Osteoblast (primary cell): ENCODE measurements at regions not wholly inside any gene's neighbourhood (a gene's known extent, or its start where the extent isn't known, plus 50 kb on each side); places are given as distances from the start of the nearest gene placed in this dataset.

Source experiments
- DNase-seq: peaks from one replicate; pipeline ENCODE4 v3.0.0; 2011; ENCODE audit warnings: low spot score, mixed read lengths; ENCODE audit not compliant: insufficient read length; ENCODE audit errors: missing footprints
- H2AFZ ChIP-seq: 2 replicates; pipeline ENCODE4 v1.6.0; 2011; ENCODE audit warnings: mild to moderate bottlenecking, low read length
- H3K27ac ChIP-seq: 2 replicates; pipeline ENCODE4 v1.5.1; 2011; ENCODE audit warnings: mild to moderate bottlenecking, low read depth, low read length, moderate library complexity
- H3K27me3 ChIP-seq: 2 replicates; pipeline ENCODE4 v1.6.0; 2012; ENCODE audit warnings: mild to moderate bottlenecking, control low read depth, inconsistent platforms, low read length, moderate library complexity; ENCODE audit not compliant: insufficient read depth
- H3K36me3 ChIP-seq: 2 replicates; pipeline ENCODE4 v1.5.1; 2011; ENCODE audit warnings: mild to moderate bottlenecking, low read length, control low read depth, moderate library complexity; ENCODE audit not compliant: insufficient read depth
- H3K4me1 ChIP-seq: 2 replicates; pipeline ENCODE4 v1.5.1; 2011; ENCODE audit warnings: mild to moderate bottlenecking, low read length, control low read depth, moderate library complexity; ENCODE audit not compliant: insufficient read depth
- H3K4me2 ChIP-seq: 2 replicates; pipeline ENCODE4 v1.6.0; 2011; ENCODE audit warnings: mild to moderate bottlenecking, low read length; ENCODE audit not compliant: insufficient read depth
- H3K4me3 ChIP-seq: fragments of 200-600 bp; sonication (generic); 3 replicates; pipeline ENCODE4 v1.5.1; 2012; ENCODE audit warnings: mild to moderate bottlenecking, low read length, inconsistent platforms; ENCODE audit not compliant: insufficient read depth
- H3K79me2 ChIP-seq: 2 replicates; pipeline ENCODE4 v1.6.0; 2012; ENCODE audit warnings: mild to moderate bottlenecking, low read length, control low read depth, inconsistent platforms; ENCODE audit not compliant: insufficient read depth
- H3K9me3 ChIP-seq: 2 replicates; pipeline ENCODE4 v1.5.1; 2011; ENCODE audit warnings: low read depth, low read length, control low read depth
- H4K20me1 ChIP-seq: 2 replicates; pipeline ENCODE4 v1.6.0; 2012; ENCODE audit warnings: mild to moderate bottlenecking, low read length, control low read depth; ENCODE audit not compliant: insufficient read depth
- TF ChIP-seq, protein P1 (sequence below): IDR thresholded peaks from 2 replicates; pipeline ENCODE4 v1.5.1; 2011; ENCODE audit warnings: mild to moderate bottlenecking, low read depth, low read length, moderate library complexity; ENCODE audit errors: extremely low read depth

DNA sequence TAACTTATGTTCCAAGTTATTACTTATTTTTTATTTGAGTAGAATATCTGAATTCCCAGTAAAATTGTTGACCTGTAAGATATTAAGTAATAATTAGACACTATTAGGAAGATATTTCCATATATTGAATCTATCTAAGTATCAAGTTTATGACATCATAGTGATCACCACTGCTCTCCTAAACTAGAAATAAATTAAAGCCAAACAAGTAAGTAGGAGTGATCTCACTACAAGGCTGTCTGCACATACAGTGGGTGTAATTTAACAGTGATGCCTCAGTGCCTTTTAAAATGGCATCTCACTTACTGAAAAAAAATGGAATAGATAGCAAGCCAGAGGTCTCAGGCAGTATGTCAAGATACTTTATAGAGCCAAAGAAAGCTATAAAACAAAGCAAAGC, 789.6 kb downstream of the KCTD16 start:
- H2AFZ ChIP-seq: no peak overlapping the region
- TF ChIP-seq, protein P1, sequence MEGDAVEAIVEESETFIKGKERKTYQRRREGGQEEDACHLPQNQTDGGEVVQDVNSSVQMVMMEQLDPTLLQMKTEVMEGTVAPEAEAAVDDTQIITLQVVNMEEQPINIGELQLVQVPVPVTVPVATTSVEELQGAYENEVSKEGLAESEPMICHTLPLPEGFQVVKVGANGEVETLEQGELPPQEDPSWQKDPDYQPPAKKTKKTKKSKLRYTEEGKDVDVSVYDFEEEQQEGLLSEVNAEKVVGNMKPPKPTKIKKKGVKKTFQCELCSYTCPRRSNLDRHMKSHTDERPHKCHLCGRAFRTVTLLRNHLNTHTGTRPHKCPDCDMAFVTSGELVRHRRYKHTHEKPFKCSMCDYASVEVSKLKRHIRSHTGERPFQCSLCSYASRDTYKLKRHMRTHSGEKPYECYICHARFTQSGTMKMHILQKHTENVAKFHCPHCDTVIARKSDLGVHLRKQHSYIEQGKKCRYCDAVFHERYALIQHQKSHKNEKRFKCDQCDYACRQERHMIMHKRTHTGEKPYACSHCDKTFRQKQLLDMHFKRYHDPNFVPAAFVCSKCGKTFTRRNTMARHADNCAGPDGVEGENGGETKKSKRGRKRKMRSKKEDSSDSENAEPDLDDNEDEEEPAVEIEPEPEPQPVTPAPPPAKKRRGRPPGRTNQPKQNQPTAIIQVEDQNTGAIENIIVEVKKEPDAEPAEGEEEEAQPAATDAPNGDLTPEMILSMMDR: no peak
- H3K9me3 ChIP-seq: no peaks in the 10 kb centered on the region
- no peak overlapping the region for H3K4me3 ChIP-seq
- no peaks in the 10 kb centered on the region for H3K36me3 ChIP-seq
- H3K4me2 ChIP-seq: no peak overlapping the region
- H3K79me2 ChIP-seq: no peaks in the 10 kb centered on the region
- DNase-seq: no peak
- no peaks in the 10 kb centered on the region for H3K4me1 ChIP-seq
- no peaks in the 10 kb centered on the region for H3K27me3 ChIP-seq
- H4K20me1 ChIP-seq: no peaks in the 10 kb centered on the region
- H3K27ac ChIP-seq: no peak overlapping the region

DNA sequence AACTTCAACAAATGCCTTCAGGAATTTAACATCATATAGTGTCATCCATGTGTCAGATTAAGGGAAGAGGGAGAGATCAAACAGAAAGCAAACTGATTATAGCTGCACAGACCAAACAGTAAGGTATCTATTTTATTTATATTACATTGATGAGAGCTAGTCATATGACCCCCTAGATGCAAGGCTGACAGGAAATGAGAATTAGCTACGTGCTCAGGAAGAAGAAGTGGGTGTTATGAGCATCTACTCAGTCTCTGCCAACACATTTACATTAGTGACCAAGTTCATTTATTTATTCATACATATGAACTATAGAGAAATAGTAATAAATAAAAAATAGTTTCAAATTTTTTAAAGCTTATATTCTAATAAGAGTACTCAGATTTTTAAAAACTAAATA, 787.3 kb downstream of the KCTD16 start:
- no peak overlapping the region for H3K4me3 ChIP-seq
- H4K20me1 ChIP-seq: no peaks in the 10 kb centered on the region
- H3K27ac ChIP-seq: no peak overlapping the region
- H3K4me1 ChIP-seq: no peaks in the 10 kb centered on the region
- H3K9me3 ChIP-seq: no peaks in the 10 kb centered on the region
- no peaks in the 10 kb centered on the region for H3K79me2 ChIP-seq
- no peaks in the 10 kb centered on the region for H3K36me3 ChIP-seq
- H2AFZ ChIP-seq: no peak overlapping the region
- DNase-seq: no peak
- H3K27me3 ChIP-seq: no peaks in the 10 kb centered on the region
- H3K4me2 ChIP-seq: no peak overlapping the region
- TF ChIP-seq, protein P1: no peak

DNA sequence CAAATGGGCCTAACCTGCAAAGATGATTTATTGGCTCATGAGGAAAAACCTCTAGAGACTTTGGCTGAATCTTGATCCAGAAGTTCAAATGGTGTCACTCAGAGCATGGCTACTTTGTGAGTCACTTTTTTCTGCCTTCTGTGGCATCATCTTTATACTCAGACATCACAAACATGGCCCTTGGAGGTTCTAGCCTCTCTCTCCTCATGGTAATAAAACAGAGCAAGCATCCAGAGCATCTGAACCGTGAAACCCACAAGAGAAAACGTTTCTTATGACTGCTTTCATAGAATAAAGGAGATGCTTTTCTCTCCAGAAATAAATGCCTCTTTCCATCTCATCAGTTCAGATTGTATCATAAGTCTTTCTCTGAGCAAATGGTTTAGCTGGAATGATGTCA, 780.3 kb downstream of the KCTD16 start:
- no peak overlapping the region for H3K27ac ChIP-seq
- H3K4me2 ChIP-seq: no peak overlapping the region
- no peaks in the 10 kb centered on the region for H3K4me1 ChIP-seq
- DNase-seq: no peak
- H3K9me3 ChIP-seq: no peaks in the 10 kb centered on the region
- TF ChIP-seq, protein P1: no peak
- H3K79me2 ChIP-seq: no peaks in the 10 kb centered on the region
- H3K36me3 ChIP-seq: no peaks in the 10 kb centered on the region
- H3K27me3 ChIP-seq: no peaks in the 10 kb centered on the region
- no peaks in the 10 kb centered on the region for H4K20me1 ChIP-seq
- H3K4me3 ChIP-seq: no peak overlapping the region
- H2AFZ ChIP-seq: no peak overlapping the region

DNA sequence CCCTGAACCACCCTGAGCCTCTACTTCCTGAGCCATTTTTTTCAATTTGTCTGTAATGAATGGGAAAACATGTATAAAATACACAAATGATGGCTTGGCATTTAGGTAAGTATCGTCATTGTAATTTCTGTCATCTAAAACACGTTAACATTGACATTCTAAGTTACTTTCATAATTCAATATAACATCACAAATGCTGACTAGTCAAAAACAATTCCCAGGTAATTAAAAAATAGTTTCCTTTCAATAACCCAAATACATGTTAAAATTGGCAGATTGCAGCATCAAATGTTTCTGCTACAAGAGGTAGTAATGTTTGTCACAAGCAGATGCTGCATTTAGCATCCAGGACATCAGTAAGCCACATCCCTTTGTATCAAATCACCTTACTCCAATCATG, 776.4 kb downstream of the KCTD16 start:
- Histone ChIP-seq H3K4me1 (no peaks in the 10 kb centered on the region), H3K9me3 (no peaks in the 10 kb centered on the region), H3K27ac (no peak overlapping the region), H3K36me3 (no peaks in the 10 kb centered on the region), H3K4me3 (no peak overlapping the region), H3K4me2 (no peak overlapping the region), H2AFZ (no peak overlapping the region), H3K79me2 (no peaks in the 10 kb centered on the region), H4K20me1 (no peaks in the 10 kb centered on the region), H3K27me3 (no peaks in the 10 kb centered on the region)
- TF ChIP-seq, protein P1: no peak
- DNase-seq: no peak
